ENCODE measurements at regions not wholly inside any gene's neighbourhood (a gene's known extent, or its start where the extent isn't known, plus 50 kb on each side); places are given as distances from the start of the nearest gene placed in this dataset.

DNA sequence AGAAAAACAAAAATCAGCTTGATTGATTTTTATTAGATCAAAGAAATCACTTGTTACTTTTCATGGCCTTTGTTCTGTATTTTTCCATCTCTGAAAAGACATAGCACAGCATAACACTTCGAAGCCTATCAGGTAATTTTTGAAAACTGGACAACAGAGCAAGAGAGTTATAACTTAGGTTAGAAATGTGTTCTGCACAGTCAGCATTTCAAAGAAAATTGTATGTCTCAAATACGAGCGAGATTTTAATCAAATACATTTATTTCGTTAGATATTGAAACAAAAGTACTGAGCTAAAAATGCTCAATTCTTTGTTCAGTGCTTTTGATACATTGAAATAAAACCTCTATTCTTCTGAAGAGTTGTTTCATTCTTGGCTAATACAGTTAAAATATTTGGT lies 144.1 kb upstream of the SLC10A2 start:
- TF ChIP-seq, protein P1, sequence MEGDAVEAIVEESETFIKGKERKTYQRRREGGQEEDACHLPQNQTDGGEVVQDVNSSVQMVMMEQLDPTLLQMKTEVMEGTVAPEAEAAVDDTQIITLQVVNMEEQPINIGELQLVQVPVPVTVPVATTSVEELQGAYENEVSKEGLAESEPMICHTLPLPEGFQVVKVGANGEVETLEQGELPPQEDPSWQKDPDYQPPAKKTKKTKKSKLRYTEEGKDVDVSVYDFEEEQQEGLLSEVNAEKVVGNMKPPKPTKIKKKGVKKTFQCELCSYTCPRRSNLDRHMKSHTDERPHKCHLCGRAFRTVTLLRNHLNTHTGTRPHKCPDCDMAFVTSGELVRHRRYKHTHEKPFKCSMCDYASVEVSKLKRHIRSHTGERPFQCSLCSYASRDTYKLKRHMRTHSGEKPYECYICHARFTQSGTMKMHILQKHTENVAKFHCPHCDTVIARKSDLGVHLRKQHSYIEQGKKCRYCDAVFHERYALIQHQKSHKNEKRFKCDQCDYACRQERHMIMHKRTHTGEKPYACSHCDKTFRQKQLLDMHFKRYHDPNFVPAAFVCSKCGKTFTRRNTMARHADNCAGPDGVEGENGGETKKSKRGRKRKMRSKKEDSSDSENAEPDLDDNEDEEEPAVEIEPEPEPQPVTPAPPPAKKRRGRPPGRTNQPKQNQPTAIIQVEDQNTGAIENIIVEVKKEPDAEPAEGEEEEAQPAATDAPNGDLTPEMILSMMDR (IDR thresholded peaks at IDR 0.05): no peak
- TF ChIP-seq POLR2A (IDR thresholded peaks at IDR 0.05): no peak

Data from right lobe of liver (tissue), 4 donors.